HepG2 (cell line): ENCODE measurements at regions not wholly inside any gene's neighbourhood (a gene's known extent, or its start where the extent isn't known, plus 50 kb on each side); places are given as distances from the start of the nearest gene placed in this dataset.

ENCODE experiments used
- ATAC-seq: fragments of 200-7000 bp; cut with Tn5 transposase; 3 replicates; pipeline ENCODE4 v1.9.1; 2020; ENCODE audit warnings: mild to moderate bottlenecking, moderate library complexity
- BruUV-seq: library from RNA; stranded (reverse); fragments of 400-500 nt; replicated peaks from 2 replicates; lab custom pipeline; 2021; lab: Mats Ljungman, UMichigan
- CTCF ChIA-PET: fragments of 300-600 bp; formaldehyde crosslinking; extraction: SDS; loops from one replicate; lab custom pipeline; 2021; ENCODE audit warnings: low total read pairs, inconsistent platforms, low intra/inter-chr PET ratio; lab: Yijun Ruan, JAX
- POLR2A ChIA-PET: fragments of 350-600 bp; sonication (Branson Sonifier 250); formaldehyde crosslinking; loops from one replicate; lab custom pipeline; 2020; ENCODE audit warnings: antibody characterized with exemption, inconsistent platforms; lab: Yijun Ruan, JAX
- DNase-seq: peaks from one replicate; pipeline ENCODE4 v3.0.0-alpha.2; 2015; ENCODE audit warnings: low spot score
- FAIRE-seq: peaks from 3 replicates; lab custom pipeline; 2011; peaks lifted over from hg19 to GRCh38; lab: Jason Lieb, UNC
- H2AFZ ChIP-seq: one replicate; pipeline ENCODE4 v1.6.1; 2011; ENCODE audit warnings: low read length, inconsistent platforms
- H3K27ac ChIP-seq: fragments of 300-600 bp; 3 replicates; pipeline ENCODE4 v1.8.0; 2011; ENCODE audit warnings: mixed run types, mild to moderate bottlenecking, mixed read lengths, low read length, inconsistent platforms; ENCODE audit not compliant: insufficient read depth; ENCODE audit errors: extremely low read length
- H3K27me3 ChIP-seq, 2 experiments: fragments of 200-600 bp in 1 of 2; 2 replicates in 1 of 2; 3 replicates in 1 of 2; pipeline versions ENCODE4 v1.6.0 to v1.8.0; 2011; ENCODE audit warnings: low read length in 2 of 2, mild to moderate bottlenecking in 2 of 2, moderate library complexity in 2 of 2, inconsistent platforms in 1 of 2; ENCODE audit not compliant: insufficient read depth in 2 of 2, control insufficient read depth in 1 of 2
- H3K36me3 ChIP-seq, 2 experiments: fragments of 200-600 bp in 1 of 2; replicated peaks in 1 of 2; 2 replicates in 1 of 2; 3 replicates in 1 of 2; pipeline versions ENCODE4 v1.5.1 to v1.8.0; 2011; ENCODE audit warnings: low read length in 2 of 2, inconsistent platforms in 1 of 2; ENCODE audit not compliant: insufficient read depth in 2 of 2, control insufficient read depth in 1 of 2
- H3K4me1 ChIP-seq: 2 replicates; pipeline ENCODE4 v1.5.1; 2012; ENCODE audit warnings: low read length, inconsistent platforms; ENCODE audit not compliant: insufficient read depth
- H3K4me2 ChIP-seq: 2 replicates; pipeline ENCODE4 v1.6.0; 2011; ENCODE audit warnings: low read depth, low read length, inconsistent platforms
- H3K4me3 ChIP-seq, 3 experiments: fragments of 200-600 bp in 1 of 3; sonication (generic), shearing (Covaris generic) in 1 of 3; replicated peaks in 1 of 3; 2 replicates each; pipeline ENCODE4 v1.5.1; 2011 to 2016; ENCODE audit warnings: low read length in 3 of 3, inconsistent platforms in 2 of 3, low read depth in 2 of 3, mild to moderate bottlenecking in 2 of 3, control low read depth in 1 of 3, mixed read lengths in 1 of 3; ENCODE audit not compliant: insufficient read depth in 1 of 3
- H3K79me2 ChIP-seq: one replicate; pipeline ENCODE4 v1.6.1; 2011; ENCODE audit warnings: low read length, inconsistent platforms; ENCODE audit not compliant: insufficient read depth
- H3K9ac ChIP-seq: 2 replicates; pipeline ENCODE4 v1.6.0; 2011; ENCODE audit warnings: mild to moderate bottlenecking, low read depth, low read length, inconsistent platforms; ENCODE audit not compliant: insufficient read depth
- H3K9me3 ChIP-seq: 2 replicates; pipeline ENCODE4 v1.5.1; 2012; ENCODE audit warnings: mild to moderate bottlenecking, low read length
- H4K20me1 ChIP-seq: 2 replicates; pipeline ENCODE4 v1.6.0; 2011; ENCODE audit warnings: inconsistent platforms, mild to moderate bottlenecking, low read length, moderate library complexity; ENCODE audit not compliant: insufficient read depth
- HOXA5 ChIP-seq: sonication (generic); formaldehyde crosslinking; IDR thresholded peaks from 2 replicates; pipeline ENCODE4 v1.4.0; 2020; ENCODE audit warnings: missing genetic modification reagents
- RFXAP ChIP-seq: sonication (generic); formaldehyde crosslinking; IDR thresholded peaks from 2 replicates; pipeline ENCODE4 v1.4.0; 2020; ENCODE audit warnings: missing genetic modification reagents, borderline replicate concordance
- SRSF4 ChIP-seq: fragments of 200-400 bp; formaldehyde crosslinking; IDR thresholded peaks from one replicate; pipeline ENCODE4 v1.6.1; 2018; ENCODE audit warnings: mild to moderate bottlenecking, low read depth, low read length, moderate library complexity; ENCODE audit not compliant: poor library complexity, severe bottlenecking
- XRCC5 ChIP-seq: fragments of 200-400 bp; formaldehyde crosslinking; optimal IDR thresholded peaks from 2 replicates; pipeline ENCODE3; 2017; ENCODE audit warnings: mild to moderate bottlenecking, low read length
- ZFP90 ChIP-seq: sonication (generic); formaldehyde crosslinking; IDR thresholded peaks from 2 replicates; pipeline ENCODE4 v1.8.0; 2022; ENCODE audit warnings: missing genetic modification reagents, mild to moderate bottlenecking, inconsistent platforms, borderline replicate concordance
- ZNF674 ChIP-seq: sonication (generic); formaldehyde crosslinking; IDR thresholded peaks from 2 replicates; pipeline ENCODE4 v1.5.0; 2020; ENCODE audit warnings: low read depth, mild to moderate bottlenecking, missing genetic modification reagents
- ZNF691 ChIP-seq: sonication (generic); formaldehyde crosslinking; IDR thresholded peaks from 2 replicates; pipeline ENCODE4 v1.4.0; 2020; ENCODE audit warnings: missing genetic modification reagents, low read depth, mild to moderate bottlenecking, borderline replicate concordance
- WGBS: methylation state at CpG from one replicate; pipeline ENCODE4 v1.1.6; 2017; ENCODE audit warnings: low lambda C conversion rate; 5-methylcytosine and 5-hydroxymethylcytosine counted together
- in situ Hi-C: cut with HindIII; loops from 2 replicates; pipeline ENCODE4 v1.10.0; 2017; ENCODE audit warnings: low pct_unique_long_range_greater_than_20kb; ENCODE audit not compliant: extremely low pct_ligation_motif_present
- intact Hi-C: fragments of 100-400 bp; cut with micrococcal nuclease; formaldehyde crosslinking; loops from one replicate; pipeline ENCODE4 v1.10.0; 2022; ENCODE audit not compliant: unreplicated experiment
- TF ChIP-seq, protein P1 (sequence below): sonication (generic); formaldehyde crosslinking; IDR thresholded peaks from 2 replicates; pipeline ENCODE4 v1.4.0; 2020; ENCODE audit warnings: missing genetic modification reagents
- TF ChIP-seq, protein P2 (sequence below): sonication (generic); formaldehyde crosslinking; IDR thresholded peaks from 2 replicates; pipeline ENCODE4 v1.9.0; 2022; ENCODE audit warnings: low read depth, missing genetic modification reagents

DNA sequence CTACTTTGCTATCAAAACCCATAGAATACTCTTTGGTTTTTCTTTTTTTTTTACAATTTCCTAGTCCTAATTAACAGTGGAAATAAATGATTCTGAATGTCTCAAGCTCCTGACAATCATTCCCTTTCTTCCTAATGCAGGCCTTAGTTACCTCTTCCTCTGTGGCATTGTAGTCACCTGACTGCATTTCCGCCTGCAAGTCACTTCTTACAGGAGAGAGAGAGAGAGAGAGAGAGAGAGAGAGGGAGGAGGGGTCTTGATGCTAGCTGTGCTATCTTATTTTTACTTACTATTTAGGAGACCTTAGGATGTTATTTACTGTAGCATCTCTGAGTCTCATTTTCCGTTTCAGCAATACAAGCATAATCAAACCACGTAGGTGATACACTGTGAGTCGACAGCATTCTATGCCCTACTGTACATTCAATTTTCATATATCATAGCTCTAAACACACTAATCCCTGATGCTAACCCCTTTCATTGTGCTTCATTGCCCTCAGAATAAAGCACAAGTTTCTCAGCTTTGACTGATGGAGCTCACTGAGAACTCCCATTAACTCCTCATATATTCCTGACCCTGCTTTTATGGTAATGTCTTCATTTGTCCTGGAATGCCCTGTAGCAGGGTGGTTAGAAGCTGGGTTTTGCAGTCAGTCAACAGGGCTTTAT is 1237.3 kb downstream of the XPNPEP1 start:
- no TSS peak for BruUV-seq
- TF ChIP-seq SRSF4 (no peak), RFXAP (CRISPR knock-in tag) (no peak), ZNF674 (CRISPR knock-in tag) (no peak), HOXA5 (CRISPR knock-in tag) (no peak), ZFP90 (CRISPR knock-in tag) (no peak), ZNF691 (CRISPR knock-in tag) (no peak), XRCC5 (no peak)
- TF ChIP-seq, protein P1, sequence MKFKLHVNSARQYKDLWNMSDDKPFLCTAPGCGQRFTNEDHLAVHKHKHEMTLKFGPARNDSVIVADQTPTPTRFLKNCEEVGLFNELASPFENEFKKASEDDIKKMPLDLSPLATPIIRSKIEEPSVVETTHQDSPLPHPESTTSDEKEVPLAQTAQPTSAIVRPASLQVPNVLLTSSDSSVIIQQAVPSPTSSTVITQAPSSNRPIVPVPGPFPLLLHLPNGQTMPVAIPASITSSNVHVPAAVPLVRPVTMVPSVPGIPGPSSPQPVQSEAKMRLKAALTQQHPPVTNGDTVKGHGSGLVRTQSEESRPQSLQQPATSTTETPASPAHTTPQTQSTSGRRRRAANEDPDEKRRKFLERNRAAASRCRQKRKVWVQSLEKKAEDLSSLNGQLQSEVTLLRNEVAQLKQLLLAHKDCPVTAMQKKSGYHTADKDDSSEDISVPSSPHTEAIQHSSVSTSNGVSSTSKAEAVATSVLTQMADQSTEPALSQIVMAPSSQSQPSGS (CRISPR knock-in tag) = no peak
- TF ChIP-seq, protein P2, sequence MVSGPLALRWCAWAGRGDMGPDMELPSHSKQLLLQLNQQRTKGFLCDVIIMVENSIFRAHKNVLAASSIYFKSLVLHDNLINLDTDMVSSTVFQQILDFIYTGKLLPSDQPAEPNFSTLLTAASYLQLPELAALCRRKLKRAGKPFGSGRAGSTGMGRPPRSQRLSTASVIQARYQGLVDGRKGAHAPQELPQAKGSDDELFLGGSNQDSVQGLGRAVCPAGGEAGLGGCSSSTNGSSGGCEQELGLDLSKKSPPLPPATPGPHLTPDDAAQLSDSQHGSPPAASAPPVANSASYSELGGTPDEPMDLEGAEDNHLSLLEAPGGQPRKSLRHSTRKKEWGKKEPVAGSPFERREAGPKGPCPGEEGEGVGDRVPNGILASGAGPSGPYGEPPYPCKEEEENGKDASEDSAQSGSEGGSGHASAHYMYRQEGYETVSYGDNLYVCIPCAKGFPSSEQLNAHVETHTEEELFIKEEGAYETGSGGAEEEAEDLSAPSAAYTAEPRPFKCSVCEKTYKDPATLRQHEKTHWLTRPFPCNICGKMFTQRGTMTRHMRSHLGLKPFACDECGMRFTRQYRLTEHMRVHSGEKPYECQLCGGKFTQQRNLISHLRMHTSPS = no peak
- POLR2A ChIA-PET = no interaction called here

More for the DNA sequence above, 1237.3 kb downstream of the XPNPEP1 start:
- Histone ChIP-seq H3K27ac (no peak overlapping the region), H3K9ac (no peak overlapping the region), H3K9me3 (peaks cover 83% of the 10 kb centered on the region), H2AFZ (no peak overlapping the region), H4K20me1 (no peaks in the 10 kb centered on the region), H3K79me2 (no peaks in the 10 kb centered on the region), H3K4me1 (no peaks in the 10 kb centered on the region), H3K4me3 (no peak overlapping the region), H3K4me2 (no peak overlapping the region), H3K36me3 (no peaks in the 10 kb centered on the region), H3K27me3 (no peaks in the 10 kb centered on the region)
- FAIRE-seq = no peak
- no peak for DNase-seq
- intact Hi-C loops = no loop called here
- ATAC-seq = no peak
- in situ Hi-C loops = no loop called here
- CTCF ChIA-PET = no interaction called here
- WGBS = 9% methylated on average over 4 of the region's 4 CpGs
